Middle frontal gyrus (tissue), 1 donor: ENCODE measurements at regions not wholly inside any gene's neighbourhood (a gene's known extent, or its start where the extent isn't known, plus 50 kb on each side); places are given as distances from the start of the nearest gene placed in this dataset.
"Not testable (repeated sequence)": the region's sequence is repeated elsewhere in the genome, so short reads cannot be mapped to it uniquely, and the experiment has no call there.

Experiments used
- DNase-seq: peaks from one replicate; pipeline ENCODE4 v3.0.0-alpha.2; 2015; ENCODE audit warnings: low spot score; ENCODE audit errors: extremely low spot score

DNA sequence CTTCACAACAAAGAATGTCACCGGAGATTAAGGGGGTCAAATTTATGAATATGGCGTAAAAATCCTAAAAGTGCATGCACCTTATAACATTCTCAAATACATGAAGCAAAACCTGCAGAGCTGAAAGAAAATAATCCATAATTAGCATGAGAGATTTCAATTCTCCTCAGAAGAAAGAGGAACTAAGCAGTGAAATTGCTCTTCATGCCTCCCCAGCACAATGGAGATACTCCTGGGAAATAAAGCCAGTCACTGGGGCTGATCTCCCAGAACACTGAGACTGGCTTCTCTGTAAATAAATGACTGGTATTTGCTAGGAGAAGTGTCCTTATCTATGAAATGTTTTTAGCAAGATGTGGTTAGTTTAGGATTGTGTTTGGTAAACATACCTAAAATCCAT, 68.1 kb downstream of the GOLGA6L6 start:
- DNase-seq: not testable (repeated sequence)

DNA sequence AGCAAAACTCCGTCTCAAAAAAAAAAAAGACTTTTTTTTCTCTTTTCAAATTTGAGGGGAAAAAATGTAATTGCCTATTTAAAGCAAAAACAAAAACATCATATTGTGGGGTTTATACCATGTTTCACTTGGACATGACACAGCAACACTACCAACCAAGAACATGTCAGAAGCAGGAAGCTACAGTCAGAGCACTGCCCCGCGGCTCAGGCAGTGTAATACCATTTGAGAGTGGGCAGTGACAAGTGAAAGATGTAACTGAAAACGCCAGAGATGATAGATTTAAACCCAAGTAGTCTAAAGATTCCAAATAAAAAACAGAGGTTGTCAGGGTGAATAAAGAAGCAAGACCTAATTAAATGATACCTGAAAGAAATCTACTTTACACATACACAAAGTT, 68.6 kb downstream of the GOLGA6L6 start:
- not testable (repeated sequence) for DNase-seq

DNA sequence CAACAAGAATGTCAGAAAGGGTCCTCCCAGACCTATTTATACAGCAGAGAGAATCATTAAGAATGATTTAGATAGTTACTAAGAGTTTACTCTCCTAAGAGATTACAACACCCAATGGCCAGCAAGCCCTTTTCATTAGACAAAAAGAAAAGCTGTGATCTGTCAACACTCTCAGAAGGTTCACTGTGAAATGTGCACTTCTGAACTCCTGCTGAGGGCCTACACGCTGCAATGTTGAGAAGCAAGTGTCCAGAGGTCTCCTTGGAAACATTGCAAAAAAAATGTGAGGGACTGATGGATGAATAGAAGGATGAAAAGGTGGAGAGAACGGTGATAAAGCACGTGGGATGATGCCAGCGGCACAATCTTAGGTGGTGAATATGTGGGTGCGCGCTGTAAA, 70.8 kb downstream of the GOLGA6L6 start:
- not testable (repeated sequence) for DNase-seq

DNA sequence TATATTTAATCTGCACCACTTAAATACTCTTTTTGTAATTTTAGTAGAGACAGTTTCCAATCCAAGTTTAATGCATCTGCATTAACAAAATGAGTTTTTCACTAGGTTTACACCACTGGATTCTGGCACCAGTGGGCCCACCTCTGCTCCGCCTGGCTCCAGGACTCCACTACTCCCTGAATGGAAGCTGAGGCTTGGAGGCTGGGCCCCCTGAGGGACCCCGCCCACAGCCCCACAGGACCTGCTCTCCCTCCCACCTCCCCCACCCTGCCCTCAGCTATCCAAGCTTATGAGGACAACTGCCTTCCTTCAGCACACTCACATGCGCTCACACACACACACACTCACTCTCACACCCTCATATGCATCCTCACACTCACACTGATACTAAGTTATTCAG, 100.5 kb downstream of the GOLGA6L6 start:
- not testable (repeated sequence) for DNase-seq

DNA sequence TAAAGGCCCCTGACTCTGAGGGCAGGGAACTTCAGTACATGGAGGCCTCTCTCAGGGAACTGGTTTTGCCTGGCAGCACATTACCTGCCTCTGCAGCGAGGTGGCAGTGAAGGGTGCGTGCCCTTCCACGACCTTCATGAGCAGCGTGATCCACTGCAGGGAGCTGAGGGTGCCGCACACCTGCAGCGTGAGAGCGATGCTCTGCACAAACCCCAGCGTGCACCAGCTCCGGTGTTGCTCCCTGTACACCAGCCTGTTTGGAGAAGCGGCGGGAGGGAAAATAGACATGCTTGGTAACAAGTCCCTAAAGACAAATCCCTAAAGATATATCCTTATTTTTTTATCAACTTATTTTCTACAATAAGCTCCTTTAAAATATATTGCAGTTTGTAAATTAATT, 101.2 kb downstream of the GOLGA6L6 start:
- DNase-seq: not testable (repeated sequence)

DNA sequence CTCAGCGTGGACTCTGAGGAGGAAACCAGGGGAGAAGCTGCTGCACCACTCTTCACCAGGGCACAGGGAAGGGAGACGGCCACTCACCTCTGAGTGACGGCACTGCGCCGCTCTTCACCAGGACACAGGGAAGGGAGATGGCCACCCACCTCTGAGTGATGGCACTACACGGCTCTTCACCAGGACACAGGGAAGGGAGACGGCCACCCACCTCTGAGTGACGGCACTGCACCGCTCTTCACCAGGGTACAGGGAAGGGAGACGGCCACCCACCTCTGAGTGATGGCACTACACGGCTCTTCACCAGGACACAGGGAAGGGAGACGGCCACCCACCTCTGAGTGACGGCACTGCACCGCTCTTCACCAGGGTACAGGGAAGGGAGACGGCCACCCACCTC, 102.5 kb downstream of the GOLGA6L6 start:
- not testable (repeated sequence) for DNase-seq

DNA sequence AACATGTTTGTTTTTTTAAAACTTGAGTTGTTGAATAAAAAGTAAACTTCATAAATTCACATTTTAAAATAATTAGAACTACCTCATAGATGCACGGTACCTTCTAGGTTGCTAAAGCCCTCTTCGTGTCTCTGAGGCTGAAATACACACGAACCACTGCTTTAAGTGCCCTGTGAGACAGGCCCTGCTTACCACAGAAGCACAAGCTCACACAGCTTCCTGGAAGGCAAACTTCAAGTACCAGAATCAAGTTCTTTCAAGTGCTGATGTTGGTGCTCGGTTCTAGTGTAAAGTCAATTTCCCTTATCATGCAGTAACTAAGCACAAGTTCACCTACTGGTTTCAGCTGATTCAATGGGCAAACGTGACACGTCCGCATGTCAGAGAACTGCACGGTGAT, 103.3 kb downstream of the GOLGA6L6 start:
- DNase-seq: not testable (repeated sequence)

DNA sequence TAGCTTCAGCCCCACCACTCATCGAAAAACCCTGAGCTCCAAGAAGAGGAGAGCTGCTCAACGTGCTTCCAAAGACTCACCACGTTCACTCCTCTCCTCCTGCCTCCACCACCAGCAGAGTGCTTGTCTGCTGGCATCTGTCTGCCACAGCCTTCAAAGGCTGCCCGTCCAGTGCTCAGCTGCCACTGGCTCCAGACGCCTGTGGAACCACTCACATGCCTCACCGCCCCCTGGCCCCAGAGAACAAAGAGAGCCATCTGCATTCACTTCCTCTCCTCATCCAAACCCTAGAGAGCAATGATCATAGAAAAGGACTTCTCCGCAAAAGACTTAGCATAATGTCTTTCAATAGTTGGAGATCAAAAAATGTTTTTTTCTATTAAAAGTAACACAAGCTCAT, 108.1 kb downstream of the GOLGA6L6 start:
- DNase-seq: not testable (repeated sequence)

DNA sequence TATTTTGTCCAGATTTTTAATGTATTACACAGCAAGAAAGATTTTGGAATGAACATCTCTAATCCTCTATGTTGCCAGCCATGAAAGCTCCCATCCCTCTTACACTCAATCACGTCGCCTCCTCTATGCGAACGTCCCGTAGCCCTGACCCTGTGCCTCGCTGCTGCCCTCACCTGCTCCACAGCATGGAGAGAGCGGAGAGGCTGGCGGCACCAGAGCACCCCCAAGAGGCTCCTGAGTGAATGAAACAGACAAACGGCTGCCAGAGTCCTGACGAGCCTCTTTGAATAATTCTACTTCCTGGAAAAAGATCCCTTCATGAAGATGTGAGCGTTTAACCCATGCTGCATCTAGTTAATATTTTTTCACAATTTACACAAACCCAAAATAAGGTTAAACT, 111.1 kb downstream of the GOLGA6L6 start:
- DNase-seq: not testable (repeated sequence)

DNA sequence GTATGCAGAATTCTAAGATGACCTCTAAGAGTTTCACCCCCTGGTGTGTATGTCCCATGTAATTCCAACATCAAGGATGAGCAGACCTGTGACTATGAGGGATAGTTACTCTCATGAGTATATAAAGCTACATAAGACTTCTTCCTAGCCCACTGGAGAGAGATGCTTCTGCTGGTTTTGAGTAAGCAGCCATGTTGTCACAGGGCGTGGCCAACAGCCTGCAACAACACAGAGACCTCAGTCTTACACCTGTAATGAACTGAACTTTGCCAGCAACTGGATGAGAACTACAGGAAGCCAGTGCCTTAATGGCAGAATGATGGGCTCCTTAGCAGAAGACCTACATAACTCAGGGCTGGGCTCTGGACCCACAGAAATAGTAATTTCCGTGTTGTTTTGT, 120.9 kb downstream of the GOLGA6L6 start:
- not testable (repeated sequence) for DNase-seq

DNA sequence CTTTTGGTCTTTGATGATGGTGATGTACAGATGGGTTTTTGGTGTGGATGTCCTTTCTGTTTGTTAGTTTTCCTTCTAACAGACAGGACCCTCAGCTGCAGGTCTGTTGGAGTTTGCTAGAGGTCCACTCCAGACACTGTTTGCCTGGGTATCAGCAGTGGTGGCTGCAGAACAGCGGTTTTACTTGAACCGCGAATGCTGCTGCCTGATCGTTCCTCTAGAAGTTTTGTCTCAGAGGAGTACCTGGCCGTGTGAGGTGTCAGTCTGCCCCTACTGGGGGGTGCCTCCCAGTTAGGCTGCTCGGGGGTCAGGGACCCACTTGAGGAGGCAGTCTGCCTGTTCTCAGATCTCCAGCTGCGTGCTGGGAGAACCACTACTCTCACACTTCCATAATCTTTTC, 125.0 kb downstream of the GOLGA6L6 start:
- DNase-seq: not testable (repeated sequence)

DNA sequence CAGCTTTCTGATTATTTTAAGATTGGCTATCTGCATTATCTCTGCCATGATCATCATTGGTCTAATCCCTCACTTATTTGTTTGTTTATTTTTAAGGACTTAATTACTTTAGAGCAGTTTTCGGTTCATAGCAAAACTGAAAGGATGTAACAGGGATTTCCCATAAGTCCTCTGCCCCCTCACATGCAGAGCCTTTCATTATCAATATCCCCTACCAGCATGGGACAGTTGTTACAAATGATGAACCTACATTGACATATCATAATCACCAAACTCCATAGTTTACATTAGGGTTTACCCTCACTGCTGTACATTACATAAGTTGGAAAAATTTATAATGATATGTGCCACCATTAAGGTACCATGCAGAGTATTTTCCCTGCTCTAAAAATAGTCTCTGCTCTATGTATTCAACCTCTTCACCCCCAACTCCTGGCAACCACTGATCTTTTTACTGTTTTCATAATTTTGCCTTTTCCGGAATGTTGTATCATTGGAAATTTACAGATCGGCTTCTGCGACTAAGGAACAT, 131.9 kb downstream of the GOLGA6L6 start:
- not testable (repeated sequence) for DNase-seq

DNA sequence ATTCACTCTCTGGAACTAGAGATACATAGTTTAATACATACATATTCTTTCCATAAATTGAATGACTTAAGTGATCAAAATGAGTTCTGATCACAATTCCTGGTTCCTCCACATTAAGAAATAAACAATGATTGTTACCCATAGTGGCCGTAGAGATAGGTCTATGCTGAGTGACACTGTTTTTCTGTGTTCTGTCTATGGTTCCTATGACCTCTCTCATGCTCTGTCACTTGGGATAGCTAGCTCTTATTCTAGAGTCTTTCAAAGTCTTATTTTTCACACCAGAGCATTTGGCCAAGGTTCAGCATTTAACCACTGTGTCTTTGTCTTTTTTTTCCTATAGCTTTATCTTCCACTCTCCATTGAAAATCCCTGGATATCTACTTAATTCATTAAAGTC, 132.4 kb downstream of the GOLGA6L6 start:
- peak; percentile 0 for DNase-seq

DNA sequence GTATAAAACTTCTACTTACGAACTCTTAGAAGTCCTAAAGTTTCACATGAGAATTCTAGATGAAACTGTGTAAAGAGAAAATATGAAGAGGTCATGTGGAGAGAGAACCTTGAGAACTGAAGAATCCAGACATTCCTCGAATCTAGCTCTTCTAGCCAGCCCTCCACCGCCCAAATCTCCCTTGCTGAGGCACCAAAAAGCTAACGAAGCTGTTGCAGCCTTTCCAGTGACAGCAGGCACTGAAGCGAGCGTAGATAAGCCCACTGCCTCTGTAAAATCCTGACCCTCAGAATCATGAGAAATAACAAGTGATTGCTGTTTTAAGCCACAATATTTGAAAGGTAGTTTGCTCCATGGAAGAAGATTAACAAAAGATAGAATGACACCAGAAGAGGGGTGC, 134.0 kb downstream of the GOLGA6L6 start:
- no peak for DNase-seq

DNA sequence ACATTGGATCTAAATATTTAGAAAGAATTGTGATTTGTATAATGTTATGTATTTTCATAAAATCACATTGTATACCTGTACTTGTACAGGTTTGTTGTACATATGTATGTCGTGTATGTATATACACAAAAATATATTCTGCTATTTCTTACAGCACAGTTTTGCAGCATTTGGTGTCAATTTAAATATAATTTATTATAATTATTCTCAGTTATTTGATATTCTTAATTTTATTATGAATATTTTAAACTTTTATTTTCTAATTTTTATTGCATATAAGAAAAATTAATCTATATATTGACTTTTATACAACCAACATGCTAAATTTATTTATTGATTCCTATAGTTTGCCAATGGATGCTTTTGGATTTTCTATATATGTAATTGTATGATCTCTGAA, 137.0 kb downstream of the GOLGA6L6 start:
- not testable (repeated sequence) for DNase-seq

DNA sequence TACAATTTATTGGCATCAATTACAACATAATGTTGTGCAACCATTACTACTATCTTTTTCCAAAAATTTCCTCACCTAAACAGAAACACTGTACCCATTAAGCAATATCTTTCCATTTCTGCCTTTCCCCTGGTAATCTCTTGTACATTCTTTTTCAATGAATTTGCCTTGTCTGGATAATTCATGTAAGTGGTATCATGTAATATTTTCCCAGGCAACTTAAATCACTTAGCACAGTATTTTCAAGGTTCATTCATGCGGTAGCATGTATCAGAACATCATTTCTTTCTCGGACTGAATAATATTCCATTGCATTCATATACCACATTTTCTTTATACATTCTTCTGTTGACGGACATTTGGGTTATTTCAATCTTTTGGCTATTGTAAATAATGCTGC, 139.0 kb downstream of the GOLGA6L6 start:
- DNase-seq: not testable (repeated sequence)

DNA sequence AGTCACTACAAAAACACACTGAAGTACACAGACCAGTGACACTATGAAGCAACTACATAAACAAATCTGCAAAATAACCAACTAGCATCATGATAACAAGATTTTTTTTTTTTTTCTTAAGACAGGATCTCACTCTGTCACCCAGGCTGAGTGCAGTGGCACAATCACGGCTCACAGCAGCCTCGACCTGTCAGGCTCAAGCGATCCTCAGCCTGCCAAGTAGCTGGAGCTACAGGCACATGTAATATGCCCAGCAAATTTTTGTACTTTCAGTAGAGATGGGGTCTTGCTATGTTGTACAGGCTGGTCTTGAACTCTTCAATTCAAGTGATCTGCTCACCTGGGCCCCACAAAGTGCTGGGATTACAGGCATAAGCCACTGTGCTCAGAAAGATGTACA, 140.5 kb downstream of the GOLGA6L6 start:
- DNase-seq: not testable (repeated sequence)

DNA sequence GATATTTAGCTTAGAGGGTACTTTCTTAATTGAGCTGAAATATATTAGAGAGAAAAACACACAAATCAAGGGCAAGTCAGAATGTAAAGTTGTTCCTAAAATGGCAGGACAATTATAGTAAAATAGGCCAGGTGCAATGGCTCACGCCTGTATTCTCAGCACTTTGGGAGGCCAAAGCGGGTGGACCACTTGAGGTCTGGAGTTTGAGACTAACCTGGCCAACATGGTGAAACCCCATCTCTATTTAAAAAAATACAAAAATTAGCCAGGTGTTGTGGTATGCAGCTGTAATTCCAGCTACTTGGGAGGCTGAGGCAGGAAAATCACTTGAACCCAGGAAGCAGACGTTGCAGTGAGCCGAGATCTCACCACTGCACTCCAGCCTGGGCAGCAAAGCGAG, 142.9 kb downstream of the GOLGA6L6 start:
- not testable (repeated sequence) for DNase-seq

DNA sequence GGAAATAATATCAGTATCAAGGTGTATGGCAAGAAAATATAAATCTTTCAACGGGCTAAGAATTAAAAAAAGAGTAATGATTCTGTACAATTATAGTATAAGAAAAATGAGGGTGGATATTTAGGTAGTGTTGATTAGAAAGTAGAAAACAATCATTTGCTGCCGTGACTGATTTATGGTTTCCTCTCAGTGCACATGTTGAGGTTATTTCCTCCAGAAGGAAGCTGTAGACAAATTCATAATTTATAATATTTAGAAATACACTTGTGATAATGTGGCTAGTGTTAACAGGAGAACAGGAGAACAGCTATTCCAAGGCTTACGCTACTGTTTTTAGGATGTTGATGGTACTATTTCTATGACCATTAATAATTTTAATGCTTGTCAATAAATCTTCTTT, 153.4 kb downstream of the GOLGA6L6 start:
- DNase-seq: not testable (repeated sequence)

DNA sequence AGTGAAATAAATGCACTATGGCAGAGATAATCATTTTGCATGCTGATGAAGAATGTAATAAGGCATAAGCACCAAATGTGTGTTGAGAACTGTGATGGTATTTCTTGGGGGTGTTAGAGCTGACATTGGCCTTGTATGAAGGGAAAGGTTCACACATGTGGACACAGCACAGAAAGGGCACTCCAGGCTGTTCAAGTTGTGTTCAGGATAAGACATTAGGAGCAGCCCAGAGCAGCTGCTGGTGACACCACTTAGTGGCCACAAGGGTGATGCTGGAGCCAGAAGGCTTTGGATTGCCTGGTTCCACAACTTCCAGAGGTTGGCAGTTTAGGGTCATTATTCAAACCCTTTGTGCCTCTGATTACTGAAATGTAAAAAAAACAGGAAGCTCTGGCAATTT, 155.4 kb downstream of the GOLGA6L6 start:
- no peak for DNase-seq

DNA sequence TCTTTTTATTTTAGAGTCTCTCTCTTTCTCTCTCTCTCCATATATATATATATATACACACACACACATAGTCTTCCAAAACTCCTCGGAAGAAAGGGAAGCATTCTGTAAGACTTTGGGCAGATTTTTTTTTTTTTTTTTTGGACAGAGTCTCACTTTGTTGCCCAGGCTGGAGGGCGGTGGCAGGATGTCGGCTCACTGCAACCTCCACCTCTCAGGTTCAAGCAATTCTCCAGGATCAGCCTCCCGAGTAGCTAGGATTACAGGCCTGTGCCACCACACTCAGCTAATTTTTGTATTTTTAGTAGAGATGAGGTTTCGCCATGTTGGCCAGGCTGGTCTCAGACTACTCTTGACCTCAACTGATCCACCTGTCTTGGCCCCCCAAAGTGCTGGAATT, 161.4 kb downstream of the GOLGA6L6 start:
- DNase-seq: not testable (repeated sequence)

DNA sequence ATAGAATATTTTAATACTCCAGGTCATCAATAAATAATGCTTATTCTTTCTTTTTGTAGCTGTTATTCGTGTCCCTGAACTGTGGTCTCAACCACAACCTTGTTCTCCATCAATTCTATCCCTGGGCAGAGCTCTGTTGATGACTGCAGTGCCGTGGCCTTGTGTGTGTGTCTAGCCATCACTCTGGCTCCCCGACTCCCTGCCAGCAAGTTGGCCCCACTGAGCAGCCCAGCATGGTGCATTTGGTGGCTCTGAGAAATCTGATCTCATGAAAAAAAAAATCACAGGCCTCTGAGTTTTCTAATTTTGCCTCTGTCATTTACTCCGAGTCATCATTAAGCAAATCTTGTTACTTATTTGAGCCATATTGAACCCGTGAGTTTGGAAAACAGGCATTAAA, 164.7 kb downstream of the GOLGA6L6 start:
- DNase-seq: no peak

DNA sequence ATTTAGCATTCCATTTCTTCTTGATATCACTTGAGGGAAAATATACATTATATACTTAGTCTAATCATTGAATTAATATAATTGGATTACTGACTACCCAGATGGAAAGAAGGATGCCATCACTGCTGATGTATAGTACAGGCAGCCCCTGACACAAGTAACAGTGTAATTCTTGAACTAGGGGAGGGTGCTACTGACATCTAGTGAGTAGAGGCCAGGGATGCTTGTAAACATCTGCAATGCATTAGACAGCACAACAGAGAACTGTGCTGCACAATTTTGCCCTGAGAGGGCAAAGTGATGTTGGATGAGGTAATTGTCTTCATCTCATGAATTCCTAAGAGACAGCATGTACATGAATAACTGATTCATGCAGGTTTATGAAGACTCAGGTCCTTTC, 169.2 kb downstream of the GOLGA6L6 start:
- not testable (repeated sequence) for DNase-seq

DNA sequence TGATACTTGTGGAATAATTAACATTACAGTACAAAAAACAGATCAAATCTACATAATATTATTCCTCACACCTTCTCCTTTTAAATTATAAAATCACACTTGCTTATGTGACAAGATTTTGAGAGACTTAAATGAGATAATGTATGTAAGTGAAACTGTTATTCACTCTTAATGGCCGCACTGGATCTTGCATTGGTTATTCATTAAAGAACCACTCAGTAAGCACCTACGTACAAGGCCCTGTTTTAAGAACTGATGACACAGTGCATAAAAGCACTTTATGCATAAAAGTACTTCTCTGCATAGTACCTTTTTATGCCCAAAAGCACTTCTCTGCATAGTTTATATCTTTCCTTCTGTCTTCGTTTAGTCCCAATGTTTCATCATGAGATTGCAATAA, 172.1 kb downstream of the GOLGA6L6 start:
- no peak for DNase-seq
